OCI-LY3 (cell line): ENCODE measurements at regions not wholly inside any gene's neighbourhood (a gene's known extent, or its start where the extent isn't known, plus 50 kb on each side); places are given as distances from the start of the nearest gene placed in this dataset.

Experiments
- CTCF ChIP-seq: fragments of 200-600, 300-600 bp; sonication (generic); IDR thresholded peaks from 2 replicates; pipeline ENCODE4 v1.5.1; 2014; ENCODE audit warnings: antibody characterized with exemption, low read length, low read depth
- EZH2phosphoT487 ChIP-seq: fragments of 200-600 bp; shearing (Covaris generic); IDR thresholded peaks from 2 replicates; pipeline ENCODE4 v1.6.1; 2018; ENCODE audit warnings: antibody characterized with exemption, mixed run types, low read depth

DNA sequence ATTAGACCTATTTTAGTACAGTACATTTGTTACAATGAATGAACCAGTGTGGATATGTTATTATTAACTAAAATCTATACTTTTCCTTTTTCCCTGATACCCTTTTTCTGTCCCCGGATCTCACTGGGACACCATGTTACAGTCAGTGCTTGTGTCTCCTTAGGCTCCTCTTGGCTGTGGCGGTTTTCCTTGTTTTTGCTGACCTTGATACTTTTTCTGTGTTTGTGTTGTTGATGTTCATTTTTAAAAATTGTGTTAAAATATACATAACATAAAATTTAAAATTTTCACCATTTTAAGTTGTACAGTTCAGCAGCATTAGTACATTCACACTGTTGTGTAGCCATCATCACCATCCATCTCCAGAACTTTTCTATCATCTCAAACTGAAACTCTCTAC lies 54.2 kb upstream of the OSBPL3 start:
- no peak for TF ChIP-seq CTCF
- no peak for TF ChIP-seq EZH2phosphoT487
